Tibial artery (tissue), 4 donors: ENCODE measurements at regions not wholly inside any gene's neighbourhood (a gene's known extent, or its start where the extent isn't known, plus 50 kb on each side); places are given as distances from the start of the nearest gene placed in this dataset.
A peak's percentile ranks its signal among the peaks of the same experiment; 100 is the strongest.
"Not testable (repeated sequence)": the region's sequence is repeated elsewhere in the genome, so short reads cannot be mapped to it uniquely, and the experiment has no call there.

Experiments used
- DNase-seq, 2 donors: peaks; one replicate each; pipeline ENCODE4 v3.0.0-alpha.2; 2019
- H3K27ac ChIP-seq, 2 donors: fragments of 200-600 bp; sonication (generic) in 1 of 2; 1 replicate in 1 of 2; 2 replicates in 1 of 2; pipeline ENCODE4 v1.5.1; 2018 to 2019; ENCODE audit warnings: mild to moderate bottlenecking in 1 of 2
- H3K27me3 ChIP-seq, 2 donors: fragments of 200-600 bp; sonication (generic) in 1 of 2; one replicate each; pipeline versions ENCODE4 v1.5.1 to v1.6.0; 2016 to 2019
- H3K36me3 ChIP-seq, 3 donors: fragments of 200-600 bp; sonication (generic) in 2 of 3; one replicate each; pipeline ENCODE4 v1.5.1; 2016 to 2019; ENCODE audit warnings: mild to moderate bottlenecking in 2 of 3
- H3K4me1 ChIP-seq, 4 donors: fragments of 200-600 bp; sonication (generic) in 2 of 4; 1 replicate in 3 of 4; 2 replicates in 1 of 4; pipeline ENCODE4 v1.5.1; 2016 to 2019
- H3K4me3 ChIP-seq, 2 donors: fragments of 200-600 bp; sonication (generic) in 1 of 2; 1 replicate in 1 of 2; 2 replicates in 1 of 2; pipeline ENCODE4 v1.5.1; 2018 to 2019; ENCODE audit warnings: mild to moderate bottlenecking in 2 of 2
- H3K9me3 ChIP-seq, 3 donors: fragments of 200-600 bp; sonication (generic) in 1 of 3; one replicate each; pipeline ENCODE4 v1.5.1; 2016 to 2019
- CTCF ChIP-seq, 2 experiments: fragments of 200-600 bp in 1 of 2; fragments of 450-650 bp in 1 of 2; IDR thresholded peaks; one replicate each; pipeline ENCODE4 v1.5.1; 2017 to 2019; ENCODE audit warnings: antibody characterized with exemption in 2 of 2, mild to moderate bottlenecking in 1 of 2, moderate library complexity in 1 of 2
- intact Hi-C: fragments of 100-400 bp; cut with DNase I; formaldehyde crosslinking; loops from one replicate; pipeline ENCODE4 v1.15.0; 2023; ENCODE audit warnings: low total_unique reads

DNA sequence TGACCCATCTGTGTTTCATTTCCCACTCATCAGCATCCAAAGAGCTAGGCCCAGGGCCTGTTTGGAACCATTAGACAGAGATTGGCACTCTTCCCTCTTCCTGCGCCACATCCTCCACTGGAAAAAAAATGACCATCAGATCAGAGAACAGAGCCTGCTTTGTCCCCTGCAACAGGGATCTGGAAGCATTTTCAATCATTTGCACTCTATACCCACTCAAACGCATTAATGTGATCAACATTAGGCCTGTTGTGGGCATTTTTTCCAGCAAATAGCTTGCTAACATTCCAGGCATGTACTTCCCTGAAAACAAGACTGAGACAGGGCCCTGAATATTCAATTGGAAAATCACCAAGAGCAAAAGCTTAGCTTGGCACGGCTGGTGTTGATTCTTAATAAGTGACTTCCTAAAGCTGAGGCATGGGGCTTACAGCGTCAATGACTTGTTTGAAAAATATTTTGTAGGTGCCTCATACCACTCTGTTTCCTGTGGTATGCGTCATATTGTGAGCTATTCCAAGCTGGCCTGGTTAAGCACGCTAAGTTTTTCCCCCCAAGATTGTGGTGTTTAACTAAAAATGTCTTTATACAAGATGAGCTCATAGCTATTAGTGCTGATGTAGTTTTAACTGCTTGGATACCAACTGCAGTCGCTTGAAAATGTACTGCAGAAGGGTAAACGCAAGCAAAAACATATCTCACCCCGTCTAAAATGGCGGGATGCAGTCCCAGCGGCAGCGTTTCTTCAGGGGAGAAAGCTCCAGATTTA, 404.4 kb downstream of the SPRY2 start:
- no peak overlapping the region for H3K4me3 ChIP-seq
- H3K27me3 ChIP-seq: no peaks in the 10 kb centered on the region
- peak overlapping the region; percentile 66 to 77 for H3K27ac ChIP-seq
- no peaks in the 10 kb centered on the region for H3K9me3 ChIP-seq
- H3K36me3 ChIP-seq: no peaks in the 10 kb centered on the region
- DNase-seq: peak; percentile 28 to 72
- TF ChIP-seq CTCF (IDR thresholded peaks at IDR 0.05): no peak
- peaks cover 0 to 33% (median 15%) of the 10 kb centered on the region in 4 donors for H3K4me1 ChIP-seq
- intact Hi-C loops: no loop called here

DNA sequence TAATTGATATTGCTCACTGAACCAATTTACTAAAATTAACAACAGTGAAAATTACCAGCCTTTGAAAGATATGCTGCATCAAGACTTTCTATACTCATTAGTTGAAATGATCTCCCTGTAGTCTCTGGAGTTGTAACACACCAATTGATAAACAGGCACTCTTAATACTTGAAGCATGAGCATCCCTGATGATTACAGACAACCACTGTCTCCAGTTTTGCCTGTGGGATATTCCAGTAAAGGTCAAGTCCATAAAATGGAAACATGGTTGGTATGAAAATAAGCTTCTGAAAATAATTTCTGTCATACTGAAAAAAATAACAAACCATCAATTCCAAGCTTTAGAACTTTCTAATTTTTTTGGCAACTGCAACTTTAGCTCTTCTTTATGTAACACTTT, 405.8 kb downstream of the SPRY2 start:
- Histone ChIP-seq H3K27ac (peak overlapping the region; percentile 66 to 77), H3K9me3 (no peaks in the 10 kb centered on the region), H3K27me3 (no peaks in the 10 kb centered on the region), H3K36me3 (no peaks in the 10 kb centered on the region), H3K4me1 (peaks cover 0 to 33% (median 15%) of the 10 kb centered on the region in 4 donors), H3K4me3 (no peak overlapping the region)
- intact Hi-C loops: no loop called here
- TF ChIP-seq CTCF (IDR thresholded peaks at IDR 0.05): no peak
- no peak for DNase-seq

GRCh38 chr13:79933389-79933788, 407.5 kb downstream of the SPRY2 start:
- Histone ChIP-seq H3K4me1 (peaks cover 0 to 33% (median 15%) of the 10 kb centered on the region in 4 donors), H3K4me3 (no peak overlapping the region), H3K36me3 (no peaks in the 10 kb centered on the region), H3K27me3 (no peaks in the 10 kb centered on the region), H3K27ac (no peak overlapping the region), H3K9me3 (no peaks in the 10 kb centered on the region)
- DNase-seq: no peak
- intact Hi-C loops: no loop called here
- TF ChIP-seq CTCF (IDR thresholded peaks at IDR 0.05): no peak

- Histone ChIP-seq H3K27ac (no peak overlapping the region), H3K9me3 (no peaks in the 10 kb centered on the region), H3K4me1 (peaks cover 0 to 28% (median 10%) of the 10 kb centered on the region in 4 donors), H3K27me3 (no peaks in the 10 kb centered on the region), H3K36me3 (no peaks in the 10 kb centered on the region), H3K4me3 (no peak overlapping the region)
- no peak for DNase-seq
- no peak for TF ChIP-seq CTCF (IDR thresholded peaks at IDR 0.05)
- intact Hi-C loops: no loop called here
Measured at GRCh38 chr13:79932556-79932955, 408.4 kb downstream of the SPRY2 start.

- H3K36me3 ChIP-seq, H3K27me3 ChIP-seq, H3K4me3 ChIP-seq, H3K27ac ChIP-seq, DNase-seq, intact Hi-C loops, H3K4me1 ChIP-seq: not testable (repeated sequence)
- H3K9me3 ChIP-seq: peaks cover 0 to 17% (median 0%) of the 10 kb centered on the region in 3 donors
Measured at GRCh38 chr13:79923973-79924556, 416.9 kb downstream of the SPRY2 start.

- intact Hi-C loops: no loop called here
- TF ChIP-seq CTCF (IDR thresholded peaks at IDR 0.05): no peak
Measured at GRCh38 chr13:79919091-79919490, 421.8 kb downstream of the SPRY2 start.

More at GRCh38 chr13:79919091-79919490, 421.8 kb downstream of the SPRY2 start:
- H3K27ac ChIP-seq: no peak overlapping the region
- H3K36me3 ChIP-seq: no peaks in the 10 kb centered on the region
- DNase-seq: no peak
- no peaks in the 10 kb centered on the region for H3K27me3 ChIP-seq
- H3K9me3 ChIP-seq: peaks cover 0 to 13% (median 0%) of the 10 kb centered on the region in 3 donors
- no peak overlapping the region for H3K4me3 ChIP-seq
- H3K4me1 ChIP-seq: no peaks in the 10 kb centered on the region
